ENCODE measurements at regions not wholly inside any gene's neighbourhood (a gene's known extent, or its start where the extent isn't known, plus 50 kb on each side); places are given as distances from the start of the nearest gene placed in this dataset.

- TF ChIP-seq EZH2 (IDR thresholded peaks at IDR 0.05; ENCODE audit: borderline replicate concordance, low read length) (no peak), CTCF (conservative IDR thresholded peaks at IDR 0.05 in 1 of 2, IDR thresholded peaks at IDR 0.05 in 1 of 2; ENCODE audit: extremely low read depth in 1 of 2, insufficient read depth in 1 of 2, low read depth in 1 of 2, low read length in 2 of 2) (no peak)
These were observed 139.6 kb upstream of the SGO1 start for GRCh38 chr3:20325563-20325962.

Measured in mammary epithelial cell (primary cell).